Gastrocnemius medialis (tissue), 4 donors: ENCODE measurements at regions not wholly inside any gene's neighbourhood (a gene's known extent, or its start where the extent isn't known, plus 50 kb on each side); places are given as distances from the start of the nearest gene placed in this dataset.

Source experiments
- ATAC-seq, 2 donors: fragments of 150-250 bp; one replicate each; pipeline ENCODE4 v1.9.1; 2016
- DNase-seq, 2 donors: peaks; one replicate each; pipeline ENCODE4 v3.0.0-alpha.2; 2019
- H3K27ac ChIP-seq, 4 donors: fragments of 200-600 bp; sonication (generic); 1 replicate in 1 of 4; 2 replicates in 3 of 4; pipeline ENCODE4 v1.5.1; 2016 to 2018; ENCODE audit warnings: mild to moderate bottlenecking in 2 of 4, moderate library complexity in 1 of 4
- H3K27me3 ChIP-seq, 3 donors: fragments of 200-600 bp; sonication (generic) in 2 of 3; 1 replicate in 1 of 3; 2 replicates in 2 of 3; pipeline versions ENCODE4 v1.5.1 to v1.6.0; 2016 to 2019; ENCODE audit warnings: mild to moderate bottlenecking in 1 of 3, moderate library complexity in 1 of 3
- H3K36me3 ChIP-seq, 2 donors: fragments of 200-600 bp; sonication (generic) in 1 of 2; one replicate each; pipeline ENCODE4 v1.5.1; 2017 to 2018
- H3K4me1 ChIP-seq, 2 donors: fragments of 200-600 bp; sonication (generic) in 1 of 2; one replicate each; pipeline ENCODE4 v1.5.1; 2016 to 2017; ENCODE audit warnings: mild to moderate bottlenecking in 2 of 2
- H3K4me3 ChIP-seq, 4 donors: fragments of 200-600 bp; sonication (generic) in 3 of 4; 1 replicate in 1 of 4; 2 replicates in 3 of 4; pipeline ENCODE4 v1.5.1; 2016 to 2019; ENCODE audit warnings: mild to moderate bottlenecking in 2 of 4
- H3K9me3 ChIP-seq, 3 donors: fragments of 200-600 bp; sonication (generic) in 2 of 3; 1 replicate in 1 of 3; 2 replicates in 2 of 3; pipeline ENCODE4 v1.5.1; 2016 to 2019
- POLR2A ChIP-seq, 2 donors: fragments of 450-650 bp; IDR thresholded peaks; one replicate each; pipeline ENCODE4 v1.6.1; 2017; ENCODE audit warnings: antibody characterized with exemption in 2 of 2, mild to moderate bottlenecking in 2 of 2, moderate library complexity in 2 of 2
- in situ Hi-C, 4 donors: fragments of 200-750 bp; cut with MboI; loops; one replicate each; pipeline versions ENCODE4 v1.15.0 to v1.8.0; 2017; ENCODE audit warnings: low sequenced_read_pairs in 4 of 4
- intact Hi-C: fragments of 100-400 bp; cut with DNase I; formaldehyde crosslinking; loops from one replicate; pipeline ENCODE4 v1.15.1; 2023; ENCODE audit warnings: low total_unique reads
- TF ChIP-seq, protein P1 (sequence below), 5 experiments: fragments of 450-650 bp in 3 of 5; fragments of 200-600 bp in 2 of 5; sonication (generic) in 2 of 5; IDR thresholded peaks in 4 of 5; conservative IDR thresholded peaks in 1 of 5; 1 replicate in 4 of 5; 2 replicates in 1 of 5; pipeline ENCODE4 v1.5.1; 2016 to 2019; ENCODE audit warnings: antibody characterized with exemption in 5 of 5, mild to moderate bottlenecking in 3 of 5, moderate library complexity in 3 of 5

- no peak for DNase-seq
- Histone ChIP-seq H3K9me3 (no peaks in the 10 kb centered on the region), H3K27ac (no peak overlapping the region), H3K27me3 (no peaks in the 10 kb centered on the region), H3K4me3 (no peak overlapping the region), H3K36me3 (no peaks in the 10 kb centered on the region), H3K4me1 (peaks cover 2 to 17% of the 10 kb centered on the region in 2 donors)
- in situ Hi-C loops (no loop called here), intact Hi-C loops (no loop called here)
- no peak for ATAC-seq
- TF ChIP-seq, protein P1, sequence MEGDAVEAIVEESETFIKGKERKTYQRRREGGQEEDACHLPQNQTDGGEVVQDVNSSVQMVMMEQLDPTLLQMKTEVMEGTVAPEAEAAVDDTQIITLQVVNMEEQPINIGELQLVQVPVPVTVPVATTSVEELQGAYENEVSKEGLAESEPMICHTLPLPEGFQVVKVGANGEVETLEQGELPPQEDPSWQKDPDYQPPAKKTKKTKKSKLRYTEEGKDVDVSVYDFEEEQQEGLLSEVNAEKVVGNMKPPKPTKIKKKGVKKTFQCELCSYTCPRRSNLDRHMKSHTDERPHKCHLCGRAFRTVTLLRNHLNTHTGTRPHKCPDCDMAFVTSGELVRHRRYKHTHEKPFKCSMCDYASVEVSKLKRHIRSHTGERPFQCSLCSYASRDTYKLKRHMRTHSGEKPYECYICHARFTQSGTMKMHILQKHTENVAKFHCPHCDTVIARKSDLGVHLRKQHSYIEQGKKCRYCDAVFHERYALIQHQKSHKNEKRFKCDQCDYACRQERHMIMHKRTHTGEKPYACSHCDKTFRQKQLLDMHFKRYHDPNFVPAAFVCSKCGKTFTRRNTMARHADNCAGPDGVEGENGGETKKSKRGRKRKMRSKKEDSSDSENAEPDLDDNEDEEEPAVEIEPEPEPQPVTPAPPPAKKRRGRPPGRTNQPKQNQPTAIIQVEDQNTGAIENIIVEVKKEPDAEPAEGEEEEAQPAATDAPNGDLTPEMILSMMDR (IDR thresholded peaks at IDR 0.05 in 4 of 5, conservative IDR thresholded peaks at IDR 0.05 in 1 of 5): no peak
- no peak for TF ChIP-seq POLR2A (IDR thresholded peaks at IDR 0.05)
These were observed 84.2 kb upstream of the ADRA1B start for GRCh38 chr5:159832073-159832472.

DNA sequence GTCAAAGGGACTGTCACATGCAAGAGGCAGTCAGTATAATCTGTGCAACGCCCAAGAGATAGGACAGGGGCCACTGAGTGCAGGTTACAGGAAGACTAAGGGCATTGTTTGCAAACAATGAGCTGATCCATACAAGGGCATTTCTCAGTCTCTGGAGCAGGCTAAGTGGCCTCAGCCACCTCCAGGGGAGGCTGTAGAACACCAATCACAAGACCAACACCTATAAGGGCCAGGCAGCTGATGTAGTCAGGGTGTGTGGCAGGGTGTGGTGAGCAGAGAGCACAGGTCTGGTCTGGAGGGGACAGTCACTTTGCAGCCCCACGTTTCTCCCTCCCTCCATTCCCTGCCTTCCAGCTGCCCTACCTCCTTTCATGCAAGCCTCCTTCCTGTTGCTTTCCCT, 83.2 kb upstream of the ADRA1B start:
- Histone ChIP-seq H3K4me1 (peaks cover 0 to 8% of the 10 kb centered on the region in 2 donors), H3K27ac (no peak overlapping the region), H3K4me3 (no peak overlapping the region), H3K9me3 (no peaks in the 10 kb centered on the region), H3K27me3 (no peaks in the 10 kb centered on the region), H3K36me3 (no peaks in the 10 kb centered on the region)
- intact Hi-C loops: no loop called here
- DNase-seq (no peak), ATAC-seq (no peak)
- TF ChIP-seq, protein P1 (IDR thresholded peaks at IDR 0.05 in 4 of 5, conservative IDR thresholded peaks at IDR 0.05 in 1 of 5): no peak
- TF ChIP-seq POLR2A (IDR thresholded peaks at IDR 0.05): no peak
- in situ Hi-C loops: no loop called here

GRCh38 chr5:159833846-159834245, 82.4 kb upstream of the ADRA1B start:
- no peak for DNase-seq
- intact Hi-C loops: no loop called here
- Histone ChIP-seq H3K9me3 (no peaks in the 10 kb centered on the region), H3K27me3 (no peaks in the 10 kb centered on the region), H3K27ac (no peak overlapping the region), H3K36me3 (no peaks in the 10 kb centered on the region), H3K4me3 (no peak overlapping the region), H3K4me1 (peaks cover 0 to 6% of the 10 kb centered on the region in 2 donors)
- in situ Hi-C loops: no loop called here
- TF ChIP-seq POLR2A (IDR thresholded peaks at IDR 0.05): no peak
- TF ChIP-seq, protein P1 (IDR thresholded peaks at IDR 0.05 in 4 of 5, conservative IDR thresholded peaks at IDR 0.05 in 1 of 5): no peak
- ATAC-seq: no peak

GRCh38 chr5:159835548-159835947, 80.7 kb upstream of the ADRA1B start:
- no peak for TF ChIP-seq POLR2A (IDR thresholded peaks at IDR 0.05)
- TF ChIP-seq, protein P1 (IDR thresholded peaks at IDR 0.05 in 4 of 5, conservative IDR thresholded peaks at IDR 0.05 in 1 of 5): no peak
- in situ Hi-C loops (no loop called here), intact Hi-C loops (no loop called here)
- DNase-seq (no peak), ATAC-seq (no peak)
- Histone ChIP-seq H3K27me3 (no peaks in the 10 kb centered on the region), H3K27ac (no peak overlapping the region), H3K36me3 (no peaks in the 10 kb centered on the region), H3K9me3 (no peaks in the 10 kb centered on the region), H3K4me3 (no peak overlapping the region), H3K4me1 (peaks cover 0 to under 1% of the 10 kb centered on the region in 2 donors)

DNA sequence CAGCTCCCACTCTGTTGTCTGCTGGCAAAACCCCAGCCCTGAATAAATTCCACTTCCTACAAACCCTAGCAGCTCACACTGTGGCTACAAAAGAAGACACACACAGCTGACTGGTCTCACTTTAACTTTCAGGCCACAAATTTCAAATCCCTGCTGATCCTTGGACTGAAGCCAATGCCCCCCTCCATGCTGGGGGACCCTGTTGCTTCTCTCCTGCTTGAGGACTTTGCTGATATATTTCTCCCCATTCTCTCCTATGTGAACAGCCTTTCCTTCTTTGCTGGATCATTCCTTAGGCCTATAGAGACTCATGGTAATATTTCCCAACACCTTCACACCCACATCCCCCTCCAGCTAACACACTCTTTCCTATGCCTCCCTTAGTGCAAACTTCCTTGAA, 79.6 kb upstream of the ADRA1B start:
- DNase-seq: no peak
- H3K4me3 ChIP-seq: no peak overlapping the region

More for the DNA sequence above, 79.6 kb upstream of the ADRA1B start:
- TF ChIP-seq, protein P1 (IDR thresholded peaks at IDR 0.05 in 4 of 5, conservative IDR thresholded peaks at IDR 0.05 in 1 of 5): no peak
- Histone ChIP-seq H3K27ac (no peak overlapping the region), H3K27me3 (no peaks in the 10 kb centered on the region), H3K9me3 (no peaks in the 10 kb centered on the region), H3K4me1 (no peaks in the 10 kb centered on the region), H3K36me3 (no peaks in the 10 kb centered on the region)
- in situ Hi-C loops (no loop called here), intact Hi-C loops (no loop called here)
- no peak for ATAC-seq
